ENCODE measurements at regions not wholly inside any gene's neighbourhood (a gene's known extent, or its start where the extent isn't known, plus 50 kb on each side); places are given as distances from the start of the nearest gene placed in this dataset.
A peak's percentile ranks its signal among the peaks of the same experiment; 100 is the strongest.

- Histone ChIP-seq H3K27me3 (no peaks in the 10 kb centered on the region), H3K4me3 (no peak overlapping the region), H3K4me1 (no peaks in the 10 kb centered on the region), H3K9me3 (no peaks in the 10 kb centered on the region), H3K27ac (no peak overlapping the region), H3K36me3 (no peaks in the 10 kb centered on the region)
- TF ChIP-seq, protein P1, sequence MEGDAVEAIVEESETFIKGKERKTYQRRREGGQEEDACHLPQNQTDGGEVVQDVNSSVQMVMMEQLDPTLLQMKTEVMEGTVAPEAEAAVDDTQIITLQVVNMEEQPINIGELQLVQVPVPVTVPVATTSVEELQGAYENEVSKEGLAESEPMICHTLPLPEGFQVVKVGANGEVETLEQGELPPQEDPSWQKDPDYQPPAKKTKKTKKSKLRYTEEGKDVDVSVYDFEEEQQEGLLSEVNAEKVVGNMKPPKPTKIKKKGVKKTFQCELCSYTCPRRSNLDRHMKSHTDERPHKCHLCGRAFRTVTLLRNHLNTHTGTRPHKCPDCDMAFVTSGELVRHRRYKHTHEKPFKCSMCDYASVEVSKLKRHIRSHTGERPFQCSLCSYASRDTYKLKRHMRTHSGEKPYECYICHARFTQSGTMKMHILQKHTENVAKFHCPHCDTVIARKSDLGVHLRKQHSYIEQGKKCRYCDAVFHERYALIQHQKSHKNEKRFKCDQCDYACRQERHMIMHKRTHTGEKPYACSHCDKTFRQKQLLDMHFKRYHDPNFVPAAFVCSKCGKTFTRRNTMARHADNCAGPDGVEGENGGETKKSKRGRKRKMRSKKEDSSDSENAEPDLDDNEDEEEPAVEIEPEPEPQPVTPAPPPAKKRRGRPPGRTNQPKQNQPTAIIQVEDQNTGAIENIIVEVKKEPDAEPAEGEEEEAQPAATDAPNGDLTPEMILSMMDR (IDR thresholded peaks at IDR 0.05), result no peak
- ATAC-seq (peak; percentile 11), DNase-seq (no peak)
- intact Hi-C loops (cut with DNase I), result no loop called here
Measured at GRCh38 chr7:47191876-47192291, 390.0 kb downstream of the TNS3 start.

- Histone ChIP-seq H3K4me3 (no peak overlapping the region), H3K36me3 (no peaks in the 10 kb centered on the region), H3K27ac (no peak overlapping the region), H3K4me1 (no peaks in the 10 kb centered on the region), H3K9me3 (no peaks in the 10 kb centered on the region), H3K27me3 (no peaks in the 10 kb centered on the region)
- TF ChIP-seq, protein P1 (IDR thresholded peaks at IDR 0.05), result no peak
- ATAC-seq (no peak), DNase-seq (no peak)
- intact Hi-C loops (cut with DNase I), result no loop called here
Measured at GRCh38 chr7:47191316-47191715, 390.6 kb downstream of the TNS3 start.

DNA sequence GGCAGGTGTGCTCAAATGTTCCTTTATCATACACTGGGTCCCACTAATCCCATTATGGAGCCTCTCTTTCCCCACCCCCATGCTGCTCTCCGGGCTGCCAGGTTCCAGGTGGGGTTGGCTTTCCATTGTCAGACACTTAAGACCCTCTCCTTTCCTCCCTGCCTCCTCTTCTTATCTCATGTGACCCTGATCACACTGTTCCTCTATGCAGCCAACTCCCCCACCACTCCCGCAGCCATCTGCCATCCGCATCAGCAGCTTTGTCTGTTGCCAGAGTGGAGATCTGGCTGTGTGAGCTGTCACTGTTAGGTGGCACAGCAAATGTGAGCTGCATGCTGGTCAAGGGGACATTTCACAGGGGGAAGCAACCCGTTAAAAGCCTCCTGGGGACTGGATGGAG is 391.4 kb downstream of the TNS3 start:
- Histone ChIP-seq H3K4me3 (no peak overlapping the region), H3K27ac (no peak overlapping the region), H3K4me1 (no peaks in the 10 kb centered on the region), H3K36me3 (no peaks in the 10 kb centered on the region), H3K27me3 (no peaks in the 10 kb centered on the region), H3K9me3 (no peaks in the 10 kb centered on the region)
- ATAC-seq, result no peak
- no peak for DNase-seq
- TF ChIP-seq, protein P1 (IDR thresholded peaks at IDR 0.05), result no peak
- intact Hi-C loops (cut with DNase I), result no loop called here

DNA sequence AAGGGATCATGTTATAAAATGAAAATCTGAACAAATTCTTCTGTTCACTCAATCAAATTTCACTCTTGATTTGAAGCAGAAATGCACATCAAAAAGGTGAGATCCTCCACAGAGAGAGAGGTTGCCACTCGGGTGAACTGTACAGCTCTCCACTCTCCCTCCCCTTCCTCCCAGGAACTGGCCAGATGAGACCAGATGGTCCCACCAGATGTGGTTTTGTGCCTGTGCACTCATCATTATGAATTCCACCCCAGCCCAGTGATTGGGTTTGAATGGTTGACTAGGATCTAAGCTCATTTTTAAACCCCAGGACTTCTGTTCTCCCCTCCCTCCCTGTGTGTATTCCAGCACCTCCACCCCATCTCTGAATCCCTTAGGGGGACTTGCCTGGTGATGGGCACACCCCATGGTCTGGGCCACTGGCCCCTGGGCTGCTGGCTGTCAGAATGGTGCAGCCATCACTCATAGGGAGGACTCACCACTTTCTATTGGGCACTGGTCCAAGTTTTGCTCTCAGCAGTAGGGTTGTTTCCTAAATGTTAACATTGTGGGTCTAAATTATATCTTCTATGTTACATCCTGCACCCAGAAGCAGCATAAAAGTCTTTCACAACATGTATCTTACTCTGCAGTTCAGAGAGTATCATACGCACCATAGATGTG is 393.1 kb downstream of the TNS3 start:
- Histone ChIP-seq H3K27ac (no peak overlapping the region), H3K36me3 (no peaks in the 10 kb centered on the region), H3K4me3 (no peak overlapping the region), H3K9me3 (no peaks in the 10 kb centered on the region), H3K4me1 (no peaks in the 10 kb centered on the region), H3K27me3 (no peaks in the 10 kb centered on the region)
- ATAC-seq, result no peak
- no peak for DNase-seq
- intact Hi-C loops (cut with DNase I), result no loop called here
- TF ChIP-seq, protein P1 (IDR thresholded peaks at IDR 0.05), result no peak

GRCh38 chr7:47188136-47188535 is 393.8 kb downstream of the TNS3 start:
- H3K4me1 ChIP-seq, result no peaks in the 10 kb centered on the region
- no peak overlapping the region for H3K27ac ChIP-seq
- H3K27me3 ChIP-seq, result no peaks in the 10 kb centered on the region
- TF ChIP-seq, protein P1 (IDR thresholded peaks at IDR 0.05), result no peak
- ATAC-seq, result no peak
- H3K4me3 ChIP-seq, result no peak overlapping the region
- intact Hi-C loops (cut with DNase I), result no loop called here
- DNase-seq, result no peak
- no peaks in the 10 kb centered on the region for H3K9me3 ChIP-seq
- no peaks in the 10 kb centered on the region for H3K36me3 ChIP-seq

Measured in left lung (tissue), 4 donors.